GM23338 (cell line): ENCODE measurements at regions not wholly inside any gene's neighbourhood (a gene's known extent, or its start where the extent isn't known, plus 50 kb on each side); places are given as distances from the start of the nearest gene placed in this dataset.

Source experiments
- ATAC-seq: fragments of 200-7000 bp; cut with Tn5 transposase; 3 replicates; pipeline ENCODE4 v1.9.1; 2020
- DNase-seq: peaks from one replicate; pipeline ENCODE4 v3.0.0-alpha.2; 2015; ENCODE audit warnings: low spot score
- H2AFZ ChIP-seq: fragments of 200-600 bp; sonication (generic); 2 replicates; pipeline ENCODE4 v1.8.0; 2016; ENCODE audit warnings: antibody characterized with exemption, mild to moderate bottlenecking, moderate library complexity
- H3F3A ChIP-seq: fragments of 200-600 bp; sonication (generic); replicated peaks from 2 replicates; pipeline ENCODE4 v1.8.0; 2017; ENCODE audit warnings: antibody characterized with exemption, mixed run types, low read depth
- H3K27ac ChIP-seq: fragments of 200-600 bp; sonication (generic); 2 replicates; pipeline ENCODE4 v1.6.1; 2016; ENCODE audit warnings: low read depth
- H3K27me3 ChIP-seq: fragments of 200-600 bp; sonication (generic); 2 replicates; pipeline ENCODE4 v1.8.0; 2016; ENCODE audit warnings: mild to moderate bottlenecking, mixed run types, moderate library complexity; ENCODE audit not compliant: insufficient read depth
- H3K36me3 ChIP-seq: fragments of 200-600 bp; sonication (generic); 2 replicates; pipeline ENCODE4 v1.8.0; 2016; ENCODE audit warnings: mild to moderate bottlenecking; ENCODE audit not compliant: insufficient read depth
- H3K4me1 ChIP-seq: fragments of 200-600 bp; sonication (generic); 2 replicates; pipeline ENCODE4 v1.8.0; 2016; ENCODE audit warnings: mild to moderate bottlenecking, moderate library complexity; ENCODE audit not compliant: insufficient read depth
- H3K4me2 ChIP-seq: fragments of 200-600 bp; sonication (generic); 2 replicates; pipeline ENCODE4 v1.7.1; 2017; ENCODE audit warnings: mixed run types
- H3K4me3 ChIP-seq: fragments of 200-600 bp; sonication (generic); 2 replicates; pipeline ENCODE4 v1.6.1; 2016; ENCODE audit warnings: mixed run types
- H3K79me2 ChIP-seq: fragments of 200-600 bp; sonication (generic); replicated peaks from 2 replicates; pipeline ENCODE4 v1.8.0; 2017; ENCODE audit warnings: mild to moderate bottlenecking; ENCODE audit not compliant: insufficient read depth
- H3K9me2 ChIP-seq: fragments of 200-600 bp; sonication (generic); 2 replicates; pipeline ENCODE4 v1.8.0; 2017; ENCODE audit not compliant: insufficient read depth
- H4K20me1 ChIP-seq: fragments of 200-600 bp; sonication (generic); replicated peaks from 2 replicates; pipeline ENCODE4 v1.8.0; 2017; ENCODE audit warnings: mild to moderate bottlenecking; ENCODE audit not compliant: insufficient read depth
- H3K27ac Mint-ChIP-seq: 2 replicates; pipeline ENCODE4 v1.8.0; 2020; ENCODE audit warnings: inconsistent platforms, mild to moderate bottlenecking, moderate library complexity, mixed read lengths
- H3K27me3 Mint-ChIP-seq: 3 replicates; pipeline ENCODE4 v1.8.0; 2022; ENCODE audit warnings: low read depth, mild to moderate bottlenecking, moderate library complexity, mixed read lengths, inconsistent platforms; ENCODE audit not compliant: insufficient read depth, poor library complexity
- H3K36me3 Mint-ChIP-seq: 3 replicates; pipeline ENCODE4 v1.8.0; 2021; ENCODE audit warnings: low read depth, mild to moderate bottlenecking, inconsistent platforms, moderate library complexity, mixed read lengths
- H3K4me1 Mint-ChIP-seq: 3 replicates; pipeline ENCODE4 v1.8.0; 2020; ENCODE audit warnings: mild to moderate bottlenecking, inconsistent platforms, mixed read lengths
- H3K4me3 Mint-ChIP-seq: 3 replicates; pipeline ENCODE4 v1.8.0; 2021; ENCODE audit warnings: moderate library complexity, mild to moderate bottlenecking, inconsistent platforms, mixed read lengths
- H3K9me3 Mint-ChIP-seq: 3 replicates; pipeline ENCODE4 v1.8.0; 2020; ENCODE audit warnings: moderate library complexity, mild to moderate bottlenecking, inconsistent platforms, mixed read lengths
- CREB1 ChIP-seq: fragments of 250-450 bp; sonication (Bioruptor Pico); IDR thresholded peaks from 2 replicates; pipeline ENCODE4 v1.5.0; 2020; ENCODE audit warnings: low read depth, mild to moderate bottlenecking, moderate library complexity
- CTCF ChIP-seq, 2 experiments: fragments of 200-600 bp in 1 of 2; sonication (generic) in 1 of 2; conservative IDR thresholded peaks; 2 replicates each; pipeline versions ENCODE4 v1.5.1 to v1.6.1; 2016 to 2017; ENCODE audit warnings: antibody characterized with exemption in 2 of 2, low read depth in 2 of 2, mild to moderate bottlenecking in 2 of 2, moderate library complexity in 1 of 2
- ETS1 ChIP-seq: IDR thresholded peaks from 2 replicates; pipeline ENCODE4 v1.6.1; 2016; ENCODE audit warnings: antibody characterized with exemption
- EZH2 ChIP-seq: fragments of 200-600 bp; sonication (generic); IDR thresholded peaks from one replicate; pipeline ENCODE4 v1.8.0; 2017; ENCODE audit warnings: antibody characterized with exemption, mild to moderate bottlenecking, low read depth; ENCODE audit not compliant: unreplicated experiment
- EZH2phosphoT487 ChIP-seq: fragments of 200-600 bp; sonication (generic); IDR thresholded peaks from one replicate; pipeline ENCODE4 v1.8.1; 2018; ENCODE audit warnings: antibody characterized with exemption; ENCODE audit not compliant: unreplicated experiment
- JUNB ChIP-seq: IDR thresholded peaks from one replicate; pipeline ENCODE4 v1.6.1; 2016; ENCODE audit warnings: antibody characterized with exemption; ENCODE audit not compliant: unreplicated experiment
- NANOG ChIP-seq: IDR thresholded peaks from 2 replicates; pipeline ENCODE4 v1.6.1; 2016; ENCODE audit warnings: antibody characterized with exemption, borderline replicate concordance
- POLR2AphosphoS5 ChIP-seq: IDR thresholded peaks from 2 replicates; pipeline ENCODE4 v1.6.1; 2016; ENCODE audit warnings: antibody characterized with exemption, low read depth
- REST ChIP-seq: IDR thresholded peaks from one replicate; pipeline ENCODE4 v1.6.1; 2018; ENCODE audit warnings: antibody characterized with exemption; ENCODE audit not compliant: unreplicated experiment
- STAT1 ChIP-seq: IDR thresholded peaks from one replicate; pipeline ENCODE4 v1.6.1; 2016; ENCODE audit warnings: antibody characterized with exemption; ENCODE audit not compliant: unreplicated experiment
- ZNF114 ChIP-seq: fragments of 250-450 bp; sonication (Bioruptor Pico); IDR thresholded peaks from 2 replicates; pipeline ENCODE4 v1.5.0; 2020; ENCODE audit warnings: mild to moderate bottlenecking, moderate library complexity
- ZNF331 ChIP-seq: fragments of 250-450 bp; sonication (Bioruptor Pico); IDR thresholded peaks from 2 replicates; pipeline ENCODE4 v1.5.0; 2020; ENCODE audit warnings: low read depth, mild to moderate bottlenecking, moderate library complexity

- TF ChIP-seq REST (no peak), POLR2AphosphoS5 (no peak), ZNF331 (CRISPR knock-in tag) (no peak), EZH2 (no peak), NANOG (no peak)
Measured at GRCh38 chrX:6738518-6739470, 203.9 kb upstream of the VCX3A start (continued).

GRCh38 chrX:6734844-6735634, 200.1 kb upstream of the VCX3A start:
- Histone ChIP-seq H3K79me2 (no peaks in the 10 kb centered on the region), H3K4me3 (no peak overlapping the region), H3K27ac (no peak overlapping the region), H3K36me3 (no peaks in the 10 kb centered on the region), H3K27me3 (no peaks in the 10 kb centered on the region), H3K9me2 (no peaks in the 10 kb centered on the region), H3K4me2 (no peak overlapping the region), H2AFZ (no peak overlapping the region), H3F3A (no peaks in the 10 kb centered on the region), H4K20me1 (no peaks in the 10 kb centered on the region), H3K4me1 (no peaks in the 10 kb centered on the region)
- Mint-ChIP-seq H3K9me3 (no peaks in the 10 kb centered on the region; the same call in 2 of the 3 replicates), H3K4me1 (no peaks in the 10 kb centered on the region), H3K36me3 (no peaks in the 10 kb centered on the region), H3K27me3 (no peaks in the 10 kb centered on the region), H3K27ac (no peak overlapping the region), H3K4me3 (no peak overlapping the region)
- DNase-seq (no peak), ATAC-seq (no peak)
- TF ChIP-seq EZH2phosphoT487 = no peak
- no peak for TF ChIP-seq CTCF (conservative IDR thresholded peaks at IDR 0.05; ENCODE audit: low read depth in 2 of 2)
- no peak for TF ChIP-seq ETS1
- TF ChIP-seq JUNB = no peak
- TF ChIP-seq EZH2 = no peak
- no peak for TF ChIP-seq CREB1 (CRISPR knock-in tag)
- TF ChIP-seq STAT1 = no peak
- no peak for TF ChIP-seq ZNF114
